H1 (cell line): ENCODE measurements at regions not wholly inside any gene's neighbourhood (a gene's known extent, or its start where the extent isn't known, plus 50 kb on each side); places are given as distances from the start of the nearest gene placed in this dataset.

Source experiments
- CTCF ChIA-PET: fragments of 300-600 bp; sonication (Branson Sonifier 250); formaldehyde crosslinking; loops from one replicate; lab custom pipeline; 2021; ENCODE audit not compliant: partially characterized antibody; lab: Charles Lee
- POLR2A ChIA-PET: fragments of 300-600 bp; sonication (Branson Sonifier 250); formaldehyde crosslinking; loops from one replicate; lab custom pipeline; 2021; ENCODE audit warnings: inconsistent platforms; ENCODE audit not compliant: partially characterized antibody; lab: Charles Lee
- DNase-seq, 2 experiments: peaks; one replicate each; pipeline versions ENCODE4 v3.0.0 to v3.0.0-alpha.2; 2010 to 2022; ENCODE audit warnings: low spot score in 2 of 2, low read depth in 1 of 2, mixed read lengths in 1 of 2
- FAIRE-seq: peaks from 2 replicates; lab custom pipeline; 2011; peaks lifted over from hg19 to GRCh38; lab: Jason Lieb, UNC
- H2AFZ ChIP-seq: 2 replicates; pipeline ENCODE4 v1.8.1; 2012; ENCODE audit warnings: low read length, inconsistent platforms
- H2AK5ac ChIP-seq: 2 replicates; pipeline ENCODE4 v1.6.1; 2013; ENCODE audit warnings: low read depth, low read length
- H2BK120ac ChIP-seq: replicated peaks from 2 replicates; pipeline ENCODE3; 2013; ENCODE audit warnings: low read depth, low read length, inconsistent platforms
- H2BK12ac ChIP-seq: 2 replicates; pipeline ENCODE4 v1.6.1; 2013; ENCODE audit warnings: low read depth, low read length
- H2BK15ac ChIP-seq: 2 replicates; pipeline ENCODE4 v1.6.1; 2013; ENCODE audit warnings: low read length
- H2BK20ac ChIP-seq: 2 replicates; pipeline ENCODE4 v1.6.1; 2013; ENCODE audit warnings: low read length
- H2BK5ac ChIP-seq: 2 replicates; pipeline ENCODE4 v1.6.1; 2013; ENCODE audit warnings: low read depth, low read length
- H3K14ac ChIP-seq: 2 replicates; pipeline ENCODE4 v1.6.1; 2013; ENCODE audit warnings: inconsistent platforms; ENCODE audit not compliant: insufficient read length
- H3K18ac ChIP-seq: 2 replicates; pipeline ENCODE4 v1.6.1; 2013; ENCODE audit warnings: low read length; ENCODE audit errors: extremely low read depth
- H3K23ac ChIP-seq: 2 replicates; pipeline ENCODE4 v1.6.1; 2013; ENCODE audit warnings: inconsistent platforms; ENCODE audit not compliant: insufficient read length
- H3K23me2 ChIP-seq: 2 replicates; pipeline ENCODE4 v1.6.1; 2013; ENCODE audit warnings: low read depth, low read length
- H3K27ac ChIP-seq: 2 replicates; pipeline ENCODE4 v1.6.1; 2011; ENCODE audit warnings: low read depth, low read length, inconsistent platforms
- H3K27me3 ChIP-seq, 4 experiments: replicated peaks in 1 of 4; 1 replicate in 1 of 4; 2 replicates in 3 of 4; pipeline versions ENCODE4 v1.6.1 to v1.8.1; 2011 to 2013; ENCODE audit warnings: low read length in 3 of 4, mild to moderate bottlenecking in 3 of 4, inconsistent platforms in 2 of 4, mixed read lengths in 2 of 4, moderate library complexity in 1 of 4; ENCODE audit not compliant: control insufficient read depth in 3 of 4, insufficient read depth in 3 of 4; ENCODE audit errors: extremely low read depth in 1 of 4
- H3K36me3 ChIP-seq, 4 experiments: 2 replicates each; pipeline versions ENCODE4 v1.6.1 to v1.8.1; 2011 to 2013; ENCODE audit warnings: mild to moderate bottlenecking in 4 of 4, low read length in 3 of 4, moderate library complexity in 2 of 4, control low read depth in 1 of 4, inconsistent platforms in 1 of 4; ENCODE audit not compliant: insufficient read depth in 4 of 4, control insufficient read depth in 2 of 4
- H3K4ac ChIP-seq: replicated peaks from 2 replicates; pipeline ENCODE3; 2013; ENCODE audit warnings: low read length, low read depth, mixed read lengths, inconsistent platforms; ENCODE audit not compliant: insufficient read length
- H3K4me1 ChIP-seq, 4 experiments: replicated peaks in 1 of 4; 1 replicate in 1 of 4; 2 replicates in 3 of 4; pipeline versions ENCODE4 v1.6.1 to v1.8.1; 2011 to 2013; ENCODE audit warnings: low read length in 3 of 4, inconsistent platforms in 2 of 4, mixed read lengths in 1 of 4; ENCODE audit not compliant: insufficient read depth in 4 of 4, control insufficient read depth in 3 of 4
- H3K4me2 ChIP-seq, 2 experiments: 2 replicates each; pipeline versions ENCODE4 v1.6.1 to v1.8.1; 2011 to 2013; ENCODE audit warnings: low read depth in 2 of 2, low read length in 2 of 2, control low read depth in 1 of 2, inconsistent platforms in 1 of 2, mild to moderate bottlenecking in 1 of 2; ENCODE audit not compliant: insufficient read depth in 1 of 2
- H3K4me3 ChIP-seq, 4 experiments: fragments of 200-600, 300-600 bp in 1 of 4; sonication (generic), shearing (Covaris generic), sonication (Bioruptor Twin) in 1 of 4; 2 replicates each; pipeline versions ENCODE4 v1.5.1 to v1.8.1; 2011 to 2016; ENCODE audit warnings: low read length in 4 of 4, low read depth in 3 of 4, control low read depth in 2 of 4, inconsistent platforms in 2 of 4, mild to moderate bottlenecking in 2 of 4, mixed read lengths in 1 of 4, moderate library complexity in 1 of 4; ENCODE audit not compliant: insufficient read depth in 2 of 4; ENCODE audit errors: extremely low read depth in 1 of 4
- H3K56ac ChIP-seq: replicated peaks from 2 replicates; pipeline ENCODE3; 2013; ENCODE audit warnings: low read depth, mild to moderate bottlenecking, mixed read lengths, low read length, inconsistent platforms; ENCODE audit not compliant: insufficient read length
- H3K79me1 ChIP-seq: 2 replicates; pipeline ENCODE4 v1.6.1; 2013; ENCODE audit warnings: low read depth, low read length, control low read depth
- H3K79me2 ChIP-seq, 2 experiments: 2 replicates each; pipeline versions ENCODE4 v1.6.1 to v1.8.1; 2012 to 2013; ENCODE audit warnings: low read length in 2 of 2, mild to moderate bottlenecking in 2 of 2, inconsistent platforms in 1 of 2; ENCODE audit not compliant: insufficient read depth in 2 of 2, control insufficient read depth in 1 of 2
- H3K9ac ChIP-seq, 4 experiments: replicated peaks in 1 of 4; 1 replicate in 1 of 4; 2 replicates in 3 of 4; pipeline versions ENCODE4 v1.6.1 to v1.8.1; 2011 to 2013; ENCODE audit warnings: low read depth in 3 of 4, low read length in 3 of 4, control low read depth in 2 of 4, mild to moderate bottlenecking in 2 of 4, moderate library complexity in 2 of 4, inconsistent platforms in 1 of 4; ENCODE audit errors: extremely low read depth in 1 of 4
- H3K9me3 ChIP-seq, 2 experiments: 2 replicates each; pipeline versions ENCODE4 v1.6.1 to v1.8.1; 2012 to 2013; ENCODE audit warnings: mild to moderate bottlenecking in 2 of 2, moderate library complexity in 2 of 2, control low read depth in 1 of 2, inconsistent platforms in 1 of 2, low read depth in 1 of 2, low read length in 1 of 2, mixed read lengths in 1 of 2; ENCODE audit not compliant: insufficient read depth in 2 of 2
- H4K20me1 ChIP-seq, 2 experiments: replicated peaks in 1 of 2; 2 replicates each; pipeline versions ENCODE3 to v1.8.1; 2011 to 2013; ENCODE audit warnings: inconsistent platforms in 2 of 2, low read length in 2 of 2, mild to moderate bottlenecking in 1 of 2; ENCODE audit not compliant: insufficient read depth in 2 of 2, control insufficient read depth in 1 of 2
- H4K5ac ChIP-seq: 2 replicates; pipeline ENCODE4 v1.6.1; 2013; ENCODE audit warnings: low read length, low read depth, mixed read lengths, inconsistent platforms; ENCODE audit not compliant: insufficient read length
- H4K8ac ChIP-seq: 2 replicates; pipeline ENCODE4 v1.8.0; 2013; ENCODE audit warnings: mild to moderate bottlenecking, moderate library complexity, low read length, inconsistent platforms; ENCODE audit not compliant: insufficient read depth; ENCODE audit errors: extremely low read depth
- H4K91ac ChIP-seq: replicated peaks from 2 replicates; pipeline ENCODE3; 2013; ENCODE audit warnings: low read length, mixed read lengths, inconsistent platforms; ENCODE audit not compliant: insufficient read length
- ASH2L ChIP-seq: fragments of 200-600, 300-600 bp; sonication (generic); IDR thresholded peaks from one replicate; pipeline ENCODE4 v1.7.1; 2017; ENCODE audit warnings: low read length
- EZH2 ChIP-seq: fragments of 200-600 bp; sonication (generic); IDR thresholded peaks from 2 replicates; pipeline ENCODE4 v1.7.1; 2012; ENCODE audit warnings: low read depth, mild to moderate bottlenecking, moderate library complexity, low read length, inconsistent platforms; ENCODE audit not compliant: severe bottlenecking
- HDAC6 ChIP-seq: IDR thresholded peaks from one replicate; pipeline ENCODE4 v1.7.1; 2012; ENCODE audit warnings: low read depth, mild to moderate bottlenecking, inconsistent platforms, low read length, moderate library complexity
- NANOG ChIP-seq: IDR thresholded peaks from 2 replicates; pipeline ENCODE4 v1.6.1; 2011; ENCODE audit warnings: low read length, low read depth, mild to moderate bottlenecking, inconsistent platforms; ENCODE audit not compliant: insufficient read depth, poor library complexity, severe bottlenecking
- PHF8 ChIP-seq: fragments of 200-600 bp; sonication (generic); conservative IDR thresholded peaks from 2 replicates; pipeline ENCODE4 v1.7.1; 2012; ENCODE audit warnings: low read depth, mild to moderate bottlenecking, inconsistent platforms, low read length, moderate library complexity
- POU5F1 ChIP-seq: IDR thresholded peaks from 2 replicates; pipeline ENCODE4 v1.6.1; 2011; ENCODE audit warnings: low read depth, mild to moderate bottlenecking, low read length, moderate library complexity
- RXRA ChIP-seq: IDR thresholded peaks from 2 replicates; pipeline ENCODE4 v1.6.1; 2011; ENCODE audit warnings: low read depth, mild to moderate bottlenecking, low read length, moderate library complexity; ENCODE audit not compliant: insufficient read depth
- SP1 ChIP-seq: IDR thresholded peaks from 2 replicates; pipeline ENCODE4 v1.6.1; 2011; ENCODE audit warnings: low read depth, low read length
- TAF7 ChIP-seq: optimal IDR thresholded peaks from 2 replicates; pipeline ENCODE3; 2011; ENCODE audit warnings: low read depth, mild to moderate bottlenecking, inconsistent platforms, low read length, moderate library complexity, borderline replicate concordance
- WGBS, 2 experiments: shearing (Covaris generic) in 1 of 2; methylation state at CpG; one replicate each; pipeline versions ENCODE4 v1.1.6 to v1.1.7; 2013 to 2015; ENCODE audit warnings: low lambda C conversion rate in 2 of 2, mixed read lengths in 2 of 2, inconsistent platforms in 1 of 2, low coverage in 1 of 2, missing lambda C conversion rate in 1 of 2; ENCODE audit not compliant: insufficient replicate concordance in 2 of 2, insufficient coverage in 1 of 2, insufficient read length in 1 of 2; ENCODE audit errors: extremely low coverage in 1 of 2, missing lambda C conversion rate in 1 of 2; 5-methylcytosine and 5-hydroxymethylcytosine counted together

GRCh38 chr7:31413766-31414165, 73.2 kb upstream of the NEUROD6 start:
- no peak overlapping the region for H3K14ac ChIP-seq
- no peak for TF ChIP-seq RXRA
- no peak for TF ChIP-seq POU5F1
- TF ChIP-seq EZH2, result no peak
- no peak for TF ChIP-seq SP1
- no peak for TF ChIP-seq ASH2L
- TF ChIP-seq PHF8, result no peak
- TF ChIP-seq TAF7, result no peak
- TF ChIP-seq HDAC6, result no peak
- no peak for TF ChIP-seq NANOG
- H3K9me3 ChIP-seq, result no peaks in the 10 kb centered on the region
- H2BK12ac ChIP-seq, result no peak overlapping the region
- FAIRE-seq, result no peak
- H4K8ac ChIP-seq, result no peak overlapping the region
- H3K18ac ChIP-seq, result no peak overlapping the region
- H2BK120ac ChIP-seq, result no peak overlapping the region
- ChIA-PET POLR2A (no interaction called here), CTCF (interaction anchor here (0.6 to 0.7 kb wide), 2 partner anchors 243 to 650 kb away, joined by 3 read pairs; no protein-coding TSS in a partner anchor)
- H3K4me2 ChIP-seq, result no peak overlapping the region
- no peaks in the 10 kb centered on the region for H3K27me3 ChIP-seq
- H3K56ac ChIP-seq, result no peak overlapping the region
- H3K9ac ChIP-seq, result no peak overlapping the region
- no peaks in the 10 kb centered on the region for H3K79me1 ChIP-seq
- H3K27ac ChIP-seq, result no peak overlapping the region
- no peak overlapping the region for H2AFZ ChIP-seq
- H2BK20ac ChIP-seq, result no peak overlapping the region
- H3K23ac ChIP-seq, result no peak overlapping the region
- H3K79me2 ChIP-seq, result no peaks in the 10 kb centered on the region
- no peak overlapping the region for H2AK5ac ChIP-seq
- H3K23me2 ChIP-seq, result no peaks in the 10 kb centered on the region; the same call in 1 of the 2 replicates
- H2BK5ac ChIP-seq, result no peak overlapping the region
- H3K4ac ChIP-seq, result no peak overlapping the region
- H4K91ac ChIP-seq, result no peak overlapping the region
- H3K36me3 ChIP-seq, result no peaks in the 10 kb centered on the region
- H4K5ac ChIP-seq, result no peak overlapping the region
- no peak overlapping the region for H3K4me3 ChIP-seq
- WGBS, 2 experiments, result 93% methylated on average over 1 of the region's 1 CpG; no CpG with 5 or more reads in 1 of the 2 experiments
- no peaks in the 10 kb centered on the region for H3K4me1 ChIP-seq
- no peak for DNase-seq
- H4K20me1 ChIP-seq, result no peaks in the 10 kb centered on the region
- no peak overlapping the region for H2BK15ac ChIP-seq
